Superior temporal gyrus (tissue), 1 donor: ENCODE measurements at regions not wholly inside any gene's neighbourhood (a gene's known extent, or its start where the extent isn't known, plus 50 kb on each side); places are given as distances from the start of the nearest gene placed in this dataset.
"Not testable (repeated sequence)": the region's sequence is repeated elsewhere in the genome, so short reads cannot be mapped to it uniquely, and the experiment has no call there.

ENCODE experiments used
- DNase-seq: peaks from one replicate; pipeline ENCODE4 v3.0.0-alpha.2; 2016; ENCODE audit errors: extremely low spot score

DNA sequence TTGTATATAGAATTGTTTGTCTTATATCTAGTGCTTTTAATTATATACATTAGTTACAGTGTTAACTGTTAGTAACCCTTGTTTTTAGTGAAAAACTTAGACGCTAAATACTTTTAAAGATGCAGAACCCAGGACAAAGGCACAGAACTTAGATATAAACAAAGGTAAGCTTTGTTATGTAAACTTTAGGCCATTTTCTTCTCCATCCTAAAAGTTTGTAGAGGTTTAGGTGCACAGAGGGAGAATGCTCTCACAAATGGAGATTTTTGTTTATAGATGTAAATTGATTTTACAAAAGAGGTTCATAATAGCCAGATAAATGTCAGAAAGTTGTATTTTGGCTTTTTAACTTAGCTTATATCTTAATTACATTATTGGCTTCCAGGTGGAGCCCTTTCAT lies 490.5 kb upstream of the LRRC7 start:
- no peak for DNase-seq

DNA sequence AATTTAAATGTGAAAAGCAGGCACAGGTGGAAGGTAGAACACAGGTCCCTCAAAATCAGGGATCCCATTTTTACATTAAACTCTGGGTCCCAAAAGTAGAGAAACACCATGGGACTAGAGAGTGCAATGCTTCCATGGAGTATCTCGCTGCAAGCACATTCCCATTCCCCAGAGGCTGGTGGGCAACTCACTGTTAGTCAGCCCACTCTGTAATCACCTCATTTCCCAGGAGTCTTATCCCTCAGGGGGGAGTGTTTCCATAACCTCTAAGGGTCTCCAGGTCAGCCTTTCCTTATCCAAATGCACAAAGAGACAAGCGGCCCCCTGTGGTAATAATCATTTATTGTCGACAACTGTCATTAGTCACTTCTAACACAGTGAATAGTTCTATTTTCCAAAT lies 490.1 kb upstream of the LRRC7 start:
- no peak for DNase-seq

DNA sequence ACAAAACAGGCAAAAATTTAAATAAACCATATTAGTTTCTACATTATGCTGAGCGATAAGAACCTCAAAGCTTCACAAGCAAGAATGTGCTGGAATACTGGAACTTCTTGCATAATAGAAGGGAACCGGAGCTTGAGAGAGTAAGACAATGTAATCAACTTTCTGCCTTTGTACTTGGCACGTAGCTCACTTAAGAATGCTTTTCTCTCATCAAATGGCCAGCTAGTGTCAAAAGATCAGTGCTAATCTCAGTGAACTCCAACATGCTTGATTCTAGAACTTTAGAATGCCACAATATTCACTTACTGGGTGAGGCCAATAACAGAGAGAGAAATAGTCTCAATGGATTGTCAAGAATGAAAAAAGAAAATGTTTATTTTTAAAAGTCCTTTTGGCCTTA lies 486.1 kb upstream of the LRRC7 start:
- DNase-seq, result no peak

DNA sequence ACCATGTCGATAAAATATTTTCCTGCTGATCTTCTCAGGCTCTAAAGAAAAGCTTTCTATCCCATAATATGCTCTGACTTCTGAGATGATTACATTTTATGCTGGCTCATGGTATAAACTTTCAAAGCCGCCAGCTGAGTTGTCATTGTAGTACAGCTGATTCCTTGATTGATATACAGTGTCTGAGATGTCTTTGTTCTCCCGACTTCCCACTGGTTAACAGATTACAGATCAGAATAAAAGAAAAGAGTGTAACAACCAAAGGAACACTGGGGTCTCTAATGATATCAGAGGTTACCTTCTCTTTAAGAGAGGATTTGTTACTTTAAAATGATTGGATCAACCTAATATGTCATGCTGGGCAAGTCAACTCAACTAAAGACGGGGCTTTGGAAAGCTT lies 485.4 kb upstream of the LRRC7 start:
- no peak for DNase-seq

DNA sequence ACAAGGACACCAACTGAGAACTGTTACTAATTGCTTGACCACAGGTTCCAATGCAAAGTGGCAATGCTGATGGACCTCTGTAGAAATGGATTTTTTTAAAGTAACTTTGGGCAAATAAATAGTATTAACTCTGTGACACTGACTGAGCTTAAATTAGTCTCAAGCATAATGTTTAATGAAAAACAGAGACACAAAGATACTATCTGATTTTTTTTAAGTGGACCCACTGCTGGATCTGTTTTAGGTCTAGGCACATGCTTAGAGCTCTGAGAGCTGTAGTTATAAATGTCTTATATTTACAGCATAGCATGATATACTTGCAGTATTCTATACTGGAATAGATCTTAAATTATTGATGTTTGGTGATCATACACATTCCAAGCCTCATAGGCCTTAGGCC lies 481.6 kb upstream of the LRRC7 start:
- no peak for DNase-seq

DNA sequence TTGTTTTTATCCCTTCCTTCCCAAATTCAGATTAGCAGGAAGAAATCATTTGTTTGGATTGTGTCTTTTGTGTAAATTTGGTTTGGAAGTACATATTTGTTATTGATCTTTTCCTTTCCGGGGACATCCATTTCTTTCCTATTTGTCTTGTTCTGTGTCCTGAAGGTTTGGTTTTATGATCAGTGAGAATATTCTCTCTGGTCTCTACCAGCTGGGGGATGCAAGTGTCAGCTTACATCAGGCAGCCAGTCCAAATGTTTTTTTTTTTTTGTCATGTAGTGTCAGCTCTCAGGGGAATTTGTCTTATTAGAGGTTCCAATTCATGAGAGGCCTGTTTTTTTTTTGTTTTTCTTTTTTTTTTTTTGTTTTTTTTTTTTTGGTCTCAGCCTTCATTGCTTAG lies 479.2 kb upstream of the LRRC7 start:
- DNase-seq, result no peak

DNA sequence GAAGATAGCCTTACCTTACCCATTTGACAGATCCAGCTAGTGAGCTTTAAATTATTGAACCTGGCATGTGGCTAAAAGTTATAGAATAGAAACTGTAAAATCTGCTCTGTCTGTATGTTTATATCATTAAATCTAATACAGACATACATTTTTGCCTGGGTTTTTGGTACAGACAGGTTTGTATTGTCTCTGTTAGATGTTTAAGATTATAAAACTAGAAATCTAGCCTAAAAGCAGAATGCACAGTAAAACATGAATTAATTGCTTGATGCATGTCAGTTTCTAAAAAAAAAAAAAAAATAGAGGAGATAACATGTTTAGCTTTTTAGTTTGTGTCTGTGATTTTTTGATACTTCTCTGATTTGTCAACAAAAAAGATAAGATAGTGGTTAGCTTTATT lies 477.6 kb upstream of the LRRC7 start:
- no peak for DNase-seq

DNA sequence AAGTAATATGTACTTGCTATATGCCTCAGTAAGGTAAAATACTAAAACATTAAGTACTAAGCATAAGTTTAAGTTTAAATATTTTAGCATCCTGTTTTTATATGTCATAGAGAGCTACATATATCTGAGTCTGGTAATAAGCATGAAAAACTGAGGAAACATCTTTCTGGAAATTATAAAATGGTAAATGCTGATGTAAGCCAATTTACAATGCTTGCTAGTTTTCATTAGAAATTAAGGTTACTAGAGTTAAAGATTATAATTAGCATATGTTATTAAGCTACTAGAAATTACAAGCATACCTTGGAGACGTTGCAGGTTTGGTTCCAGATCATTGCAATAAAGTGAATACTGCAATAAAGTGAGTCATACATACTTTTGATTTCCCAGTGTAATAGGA lies 477.0 kb upstream of the LRRC7 start:
- DNase-seq, result no peak

DNA sequence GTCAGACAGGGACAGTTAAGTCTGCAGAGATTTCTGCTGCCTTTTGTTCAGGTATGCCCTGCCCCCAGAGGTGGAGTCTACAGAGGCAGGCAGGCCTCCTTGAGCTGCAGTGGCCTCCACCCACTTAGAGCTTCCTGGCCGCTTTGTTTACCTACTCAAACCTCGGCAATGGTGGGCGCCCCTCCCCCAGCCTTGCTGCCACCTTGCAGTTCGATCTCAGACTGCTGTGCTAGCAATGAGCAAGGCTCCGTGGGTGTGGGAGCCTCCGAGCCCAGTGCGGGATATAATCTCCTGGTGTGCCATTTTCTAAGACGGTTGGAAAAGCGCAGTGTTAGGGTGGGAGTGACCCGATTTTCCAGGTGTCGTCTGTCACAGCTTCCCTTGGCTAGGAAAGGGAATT lies 465.7 kb upstream of the LRRC7 start:
- not testable (repeated sequence) for DNase-seq

DNA sequence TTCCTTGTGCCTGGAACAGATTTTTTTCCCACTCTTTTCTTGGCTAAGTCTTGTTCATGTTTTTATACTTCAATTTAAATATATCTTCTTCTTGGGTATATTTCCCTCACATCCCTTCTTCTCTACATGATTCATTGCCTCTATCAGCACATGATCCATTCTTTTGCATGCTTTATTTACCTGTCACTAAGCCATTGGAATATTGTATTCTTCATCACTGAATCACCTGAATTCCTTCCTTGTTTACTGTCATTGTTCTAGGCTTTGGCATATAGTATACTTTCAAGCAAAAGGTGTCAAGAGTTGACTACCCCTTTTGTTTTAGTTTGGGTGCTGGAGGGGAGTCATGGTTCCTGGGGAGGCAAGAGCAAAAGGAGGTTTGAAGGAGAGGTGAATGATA lies 464.5 kb upstream of the LRRC7 start:
- DNase-seq, result no peak

DNA sequence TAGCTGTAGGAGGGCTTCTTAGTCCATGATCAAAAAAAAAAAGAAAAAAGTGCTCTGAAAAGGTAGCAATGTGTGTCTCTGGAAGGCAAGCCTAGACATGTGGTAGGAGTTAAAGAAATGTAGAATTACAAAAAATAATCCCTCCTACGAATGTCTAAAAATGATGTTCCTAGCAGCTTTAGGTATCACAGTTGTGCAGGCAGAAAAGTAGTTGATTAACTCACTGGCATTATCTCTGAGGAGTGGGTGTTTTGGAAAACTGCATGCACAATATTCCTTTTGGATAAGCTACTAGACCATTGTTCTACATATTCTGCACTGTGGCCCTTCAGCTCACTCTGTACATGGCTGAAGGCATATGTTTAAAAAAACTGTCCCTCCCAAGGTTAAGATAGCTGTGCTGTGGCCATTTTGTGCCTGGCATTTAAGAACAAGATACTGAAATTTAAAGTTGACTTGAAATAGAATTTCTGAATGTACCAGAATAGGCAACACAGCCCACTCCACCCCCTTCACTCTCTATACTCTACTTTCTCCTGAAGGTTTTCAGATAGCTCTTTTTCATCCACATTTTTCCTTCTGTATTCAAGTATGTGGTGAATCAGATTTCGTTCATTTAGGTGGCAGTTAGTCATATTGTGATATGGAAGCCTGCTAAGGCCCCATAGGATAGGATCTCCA lies 463.9 kb upstream of the LRRC7 start:
- DNase-seq, result peak; percentile 64

DNA sequence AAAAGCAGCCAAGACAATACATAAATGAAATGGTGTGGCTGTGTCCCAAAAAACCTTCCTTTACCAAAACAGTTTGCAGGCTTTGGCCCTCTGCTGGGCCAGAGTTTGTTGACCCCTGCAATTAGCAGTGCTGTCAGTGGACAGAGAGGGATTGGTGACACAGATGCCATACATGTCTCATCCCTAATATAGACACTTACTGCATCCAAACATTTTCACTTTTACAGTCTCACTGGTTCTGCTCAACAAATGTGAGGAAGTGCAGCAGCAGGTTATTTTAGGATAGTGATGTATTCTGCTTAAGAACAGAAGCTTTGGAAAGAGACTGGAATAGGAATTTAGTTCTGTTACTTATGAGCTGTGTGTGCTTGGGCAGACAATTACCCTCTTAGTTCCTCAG lies 462.8 kb upstream of the LRRC7 start:
- DNase-seq, result no peak

DNA sequence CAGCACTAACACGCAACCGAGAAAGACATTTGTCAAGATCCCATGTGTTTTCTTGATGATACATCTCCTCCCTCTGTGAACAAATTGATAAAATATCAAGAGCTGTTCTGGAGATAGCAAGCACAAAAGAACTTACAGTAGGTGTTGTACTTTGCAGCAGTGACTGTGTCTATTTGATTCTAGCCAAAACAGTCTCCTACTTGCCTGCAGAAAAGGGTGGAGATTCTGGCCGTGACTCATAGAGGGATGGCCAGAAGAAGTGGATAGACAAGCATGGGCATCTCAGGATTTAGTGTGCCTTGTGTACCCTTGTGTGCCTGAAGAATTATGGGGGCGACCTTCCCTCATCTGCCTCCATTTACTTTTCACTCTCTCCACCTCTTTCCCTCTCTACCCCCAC lies 458.4 kb upstream of the LRRC7 start:
- DNase-seq, result no peak

DNA sequence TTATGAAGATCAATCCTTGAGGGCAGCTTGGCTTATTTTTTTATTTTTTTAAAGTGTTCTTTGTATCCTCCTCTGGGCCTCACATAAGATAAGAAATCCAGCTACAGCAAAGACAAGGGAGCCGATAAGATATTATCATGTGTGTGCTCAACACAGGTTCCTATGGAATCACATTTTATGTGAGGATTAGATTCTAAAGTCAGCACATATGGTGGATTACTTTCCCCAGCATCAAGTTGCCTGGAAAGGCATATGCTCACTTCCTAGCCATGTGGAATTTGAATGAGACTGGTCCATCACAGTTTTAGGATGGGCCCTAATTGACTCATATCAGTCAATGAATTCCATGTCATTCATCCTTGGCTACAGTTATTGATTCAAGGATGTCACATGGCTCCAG lies 456.9 kb upstream of the LRRC7 start:
- DNase-seq, result no peak

DNA sequence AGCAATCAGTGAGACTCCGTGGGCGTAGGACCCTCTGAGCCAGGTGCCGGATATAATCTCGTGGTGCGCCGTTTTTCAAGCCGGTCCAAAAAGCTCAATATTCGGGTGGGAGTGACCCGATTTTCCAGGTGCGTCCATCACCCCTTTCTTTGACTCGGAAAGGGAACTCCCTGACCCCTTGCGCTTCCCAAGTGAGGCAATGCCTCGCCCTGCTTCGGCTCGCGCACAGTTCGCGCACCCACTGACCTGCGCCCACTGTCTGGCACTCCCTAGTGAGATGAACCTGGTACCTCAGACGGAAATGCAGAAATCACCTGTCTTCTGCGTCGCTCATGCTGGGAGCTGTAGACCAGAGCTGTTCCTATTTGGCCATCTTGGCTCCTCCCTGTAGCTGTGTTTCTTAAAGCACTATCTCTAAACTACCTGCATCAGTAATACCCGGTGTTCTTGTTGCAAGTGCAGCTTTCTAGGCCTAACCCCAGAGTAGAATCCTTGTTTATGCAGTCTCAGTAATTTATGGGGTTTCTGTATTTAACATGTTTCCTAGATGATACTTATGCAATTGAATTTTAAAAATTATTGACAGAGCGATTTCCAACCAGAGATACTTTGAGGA lies 447.5 kb upstream of the LRRC7 start:
- DNase-seq, result not testable (repeated sequence)

DNA sequence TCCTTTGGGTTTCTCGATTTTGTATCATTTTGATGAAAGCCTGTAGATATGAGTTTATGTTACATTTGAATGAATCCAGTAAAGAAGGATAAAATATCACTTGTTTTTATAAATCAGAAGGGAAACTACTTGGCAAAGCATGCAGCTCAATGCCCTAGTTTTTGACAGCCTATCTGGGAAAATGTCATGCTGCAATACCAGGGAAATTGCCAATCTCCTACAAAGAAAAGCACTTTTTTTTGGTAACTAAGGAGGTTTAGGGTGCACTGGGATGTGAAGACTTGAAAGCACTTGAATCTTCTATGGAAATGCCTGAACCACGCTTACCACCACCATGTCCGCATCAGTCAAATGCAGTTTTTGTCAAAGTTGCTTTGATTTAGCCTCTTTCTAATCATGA lies 446.9 kb upstream of the LRRC7 start:
- no peak for DNase-seq

DNA sequence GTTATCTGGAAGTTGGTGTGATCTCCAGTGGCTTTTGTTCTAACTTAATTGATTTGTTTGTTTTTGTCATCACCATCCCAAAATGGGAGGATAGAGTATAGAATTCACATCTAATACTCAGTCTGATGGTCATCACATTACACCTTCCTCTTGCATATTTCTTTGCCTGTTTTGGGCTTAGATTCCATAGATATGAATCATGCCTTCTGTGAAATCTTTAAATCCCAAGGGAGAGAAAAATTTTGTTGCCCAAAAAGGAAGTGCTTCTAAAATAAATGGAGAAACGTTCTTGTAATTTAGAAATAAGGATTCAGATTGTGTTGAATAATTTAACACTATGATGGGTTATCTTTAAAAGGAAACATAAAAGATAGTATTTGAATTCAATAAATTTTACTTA lies 446.0 kb upstream of the LRRC7 start:
- DNase-seq, result no peak

DNA sequence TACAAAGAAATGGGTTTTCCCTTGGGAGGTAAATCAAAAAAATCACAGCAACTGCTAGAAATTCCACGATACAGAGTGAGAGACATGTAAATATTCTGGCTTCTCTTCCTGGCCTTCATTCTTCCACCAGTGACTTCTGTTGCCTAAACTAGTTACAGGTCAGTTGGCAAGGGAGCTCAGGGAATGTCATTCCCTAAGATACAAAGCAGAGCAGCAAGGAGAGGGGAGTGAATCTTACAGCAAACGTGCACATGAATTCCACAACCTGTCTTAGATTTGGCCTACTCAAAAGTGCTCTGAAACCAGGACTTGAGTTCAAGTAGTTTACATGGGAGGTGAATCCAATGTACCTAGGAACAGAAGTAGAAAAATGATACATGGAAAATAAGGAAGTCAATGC lies 445.3 kb upstream of the LRRC7 start:
- DNase-seq, result no peak

DNA sequence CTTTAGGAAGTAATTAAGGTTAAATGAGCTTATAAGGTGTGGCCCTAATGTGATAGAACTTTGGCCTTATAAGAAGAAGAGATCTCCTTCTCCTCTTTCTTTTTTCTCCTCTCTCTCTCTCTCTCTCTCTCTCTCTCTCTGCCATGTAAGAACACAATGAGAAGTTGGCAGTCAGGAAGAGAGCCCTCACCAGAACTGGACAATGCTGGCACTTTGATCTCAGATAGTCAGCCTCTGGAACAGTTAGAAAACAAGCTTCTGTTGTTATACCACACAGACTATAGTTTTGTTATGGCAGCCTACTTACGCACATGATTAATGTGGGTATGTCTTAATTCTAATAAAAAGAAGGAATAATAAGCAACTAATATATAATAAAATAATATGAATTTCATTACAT lies 444.2 kb upstream of the LRRC7 start:
- DNase-seq, result peak; percentile 80

DNA sequence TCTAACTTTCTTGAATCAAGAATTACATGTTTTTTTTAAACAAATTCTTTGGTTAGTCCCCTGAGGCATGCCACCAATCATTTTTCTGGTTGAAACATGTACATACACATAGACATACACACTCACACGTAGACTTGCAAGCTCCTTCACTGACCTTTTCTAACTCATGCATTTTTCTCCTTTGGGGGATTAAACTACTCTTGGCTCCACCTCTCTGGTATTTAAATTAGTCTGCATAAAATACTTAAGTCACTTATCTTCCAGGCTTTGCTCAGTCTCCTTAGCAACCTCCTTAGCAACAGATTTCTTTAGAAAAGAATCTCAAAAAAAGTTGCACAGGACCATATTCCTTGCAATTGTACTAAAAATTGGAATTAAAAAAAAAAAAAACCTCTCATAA lies 440.9 kb upstream of the LRRC7 start:
- DNase-seq, result no peak

DNA sequence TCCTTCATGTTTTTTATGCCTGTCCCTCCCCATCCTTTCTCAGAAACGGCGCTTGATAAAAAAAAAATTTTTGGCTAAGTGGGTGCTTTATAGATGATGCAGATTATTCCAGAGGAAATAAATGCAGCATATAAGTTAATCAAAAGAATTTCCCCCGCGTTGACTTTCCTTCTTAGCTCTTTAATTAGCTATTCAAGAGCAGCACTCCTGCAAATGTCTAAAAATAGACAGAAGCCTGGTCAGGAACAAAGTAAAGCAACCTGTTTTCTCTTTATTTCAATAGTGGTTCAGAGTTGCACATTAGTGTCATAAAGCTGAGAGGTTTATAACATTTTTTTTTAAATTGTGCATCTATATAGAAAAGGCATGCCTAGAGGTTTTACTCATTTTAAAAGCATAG lies 439.5 kb upstream of the LRRC7 start:
- DNase-seq, result no peak

DNA sequence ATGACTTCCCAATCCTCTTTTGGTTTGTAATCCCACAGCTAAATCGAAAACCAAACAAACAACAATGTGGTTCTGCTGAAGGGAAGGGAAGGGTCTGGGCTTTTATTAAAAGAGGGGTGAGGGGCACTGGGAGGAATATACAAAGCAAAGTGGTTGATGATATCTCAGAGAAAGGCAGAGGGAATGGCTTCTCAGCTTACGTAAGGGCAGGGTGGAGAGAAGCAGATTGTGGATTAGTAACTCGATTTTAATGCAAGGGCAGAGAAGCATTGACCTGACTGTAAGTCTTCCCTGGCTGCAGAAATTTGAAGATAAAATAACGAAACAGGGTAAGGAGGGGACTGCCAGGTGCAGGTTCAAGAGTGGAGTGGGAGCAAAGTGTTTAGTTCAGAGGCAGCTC lies 438.2 kb upstream of the LRRC7 start:
- no peak for DNase-seq

DNA sequence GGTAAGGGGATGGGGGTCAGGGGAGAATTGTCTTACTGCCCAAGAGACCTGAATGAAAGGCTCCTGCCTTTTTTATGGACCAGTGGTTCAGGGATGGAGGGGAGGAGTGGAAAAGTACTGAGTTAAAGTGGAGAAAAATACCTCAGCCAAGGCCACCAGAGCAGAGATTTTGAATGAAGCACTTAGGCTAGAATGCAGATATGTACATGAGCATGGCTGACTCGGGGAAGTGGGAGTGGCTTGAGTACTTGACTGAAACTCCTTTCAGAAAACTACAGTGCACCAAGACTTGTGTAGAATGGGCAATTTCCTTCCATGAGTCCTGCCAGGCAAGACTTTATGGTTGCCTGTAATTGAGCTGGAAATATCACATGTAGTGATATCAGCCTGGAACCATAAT lies 429.6 kb upstream of the LRRC7 start:
- DNase-seq, result no peak

DNA sequence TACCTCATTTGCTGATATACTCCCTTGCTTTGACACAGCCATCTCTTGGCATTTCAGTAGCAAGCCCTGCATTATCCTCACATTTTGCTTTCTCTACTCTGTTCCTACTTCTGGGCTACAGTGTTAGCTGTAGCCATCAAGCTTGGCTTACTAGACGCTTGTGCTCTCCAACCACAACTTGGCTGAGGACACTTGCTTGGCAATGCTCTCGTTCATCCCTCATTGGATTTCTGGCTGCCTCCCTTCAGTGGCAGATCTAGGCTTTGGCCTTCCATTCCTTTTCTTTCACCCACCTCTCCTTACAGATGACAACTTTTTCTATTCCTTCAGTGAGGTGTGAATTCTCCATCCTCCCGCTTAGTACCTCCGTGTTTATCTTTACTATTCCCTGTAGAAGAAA lies 428.7 kb upstream of the LRRC7 start:
- peak; percentile 63 for DNase-seq
